GM10266 (cell line): ENCODE measurements at regions not wholly inside any gene's neighbourhood (a gene's known extent, or its start where the extent isn't known, plus 50 kb on each side); places are given as distances from the start of the nearest gene placed in this dataset.

Source experiments
- DNase-seq: peaks from one replicate; pipeline ENCODE4 v3.0.0; 2012; ENCODE audit errors: extremely low spot score
- CTCF ChIP-seq: IDR thresholded peaks from 2 replicates; pipeline ENCODE4 v1.5.1; 2012; ENCODE audit warnings: mild to moderate bottlenecking, low read depth; ENCODE audit not compliant: control insufficient read depth, insufficient read depth; ENCODE audit errors: missing control alignments

- no peak for DNase-seq
- no peak for TF ChIP-seq CTCF
These were observed 149.3 kb upstream of the HNRNPA3 start for GRCh38 chr2:177063331-177063730.

GRCh38 chr2:177064422-177064821, 148.2 kb upstream of the HNRNPA3 start:
- no peak for TF ChIP-seq CTCF
- no peak for DNase-seq

GRCh38 chr2:177068967-177069366, 143.6 kb upstream of the HNRNPA3 start:
- no peak for DNase-seq
- TF ChIP-seq CTCF = no peak

GRCh38 chr2:177072090-177072489, 140.5 kb upstream of the HNRNPA3 start:
- no peak for TF ChIP-seq CTCF
- DNase-seq = no peak

- no peak for DNase-seq
- no peak for TF ChIP-seq CTCF
These were observed 139.0 kb upstream of the HNRNPA3 start for GRCh38 chr2:177073611-177074010.

GRCh38 chr2:177074099-177074710, 138.4 kb upstream of the HNRNPA3 start:
- no peak for DNase-seq

More at GRCh38 chr2:177074099-177074710, 138.4 kb upstream of the HNRNPA3 start:
- no peak for TF ChIP-seq CTCF
